GM23338 (cell line): ENCODE measurements at regions not wholly inside any gene's neighbourhood (a gene's known extent, or its start where the extent isn't known, plus 50 kb on each side); places are given as distances from the start of the nearest gene placed in this dataset.

Source experiments
- CREB1 ChIP-seq: fragments of 250-450 bp; sonication (Bioruptor Pico); IDR thresholded peaks from 2 replicates; pipeline ENCODE4 v1.5.0; 2020; ENCODE audit warnings: low read depth, mild to moderate bottlenecking, moderate library complexity
- CTCF ChIP-seq, 2 experiments: fragments of 200-600 bp in 1 of 2; sonication (generic) in 1 of 2; conservative IDR thresholded peaks; 2 replicates each; pipeline versions ENCODE4 v1.5.1 to v1.6.1; 2016 to 2017; ENCODE audit warnings: antibody characterized with exemption in 2 of 2, low read depth in 2 of 2, mild to moderate bottlenecking in 2 of 2, moderate library complexity in 1 of 2
- EZH2 ChIP-seq: fragments of 200-600 bp; sonication (generic); IDR thresholded peaks from one replicate; pipeline ENCODE4 v1.8.0; 2017; ENCODE audit warnings: antibody characterized with exemption, mild to moderate bottlenecking, low read depth; ENCODE audit not compliant: unreplicated experiment
- EZH2phosphoT487 ChIP-seq: fragments of 200-600 bp; sonication (generic); IDR thresholded peaks from one replicate; pipeline ENCODE4 v1.8.1; 2018; ENCODE audit warnings: antibody characterized with exemption; ENCODE audit not compliant: unreplicated experiment
- JUNB ChIP-seq: IDR thresholded peaks from one replicate; pipeline ENCODE4 v1.6.1; 2016; ENCODE audit warnings: antibody characterized with exemption; ENCODE audit not compliant: unreplicated experiment
- POLR2AphosphoS5 ChIP-seq: IDR thresholded peaks from 2 replicates; pipeline ENCODE4 v1.6.1; 2016; ENCODE audit warnings: antibody characterized with exemption, low read depth
- REST ChIP-seq: IDR thresholded peaks from one replicate; pipeline ENCODE4 v1.6.1; 2018; ENCODE audit warnings: antibody characterized with exemption; ENCODE audit not compliant: unreplicated experiment

GRCh38 chr15:61483599-61483998 lies 254.5 kb upstream of the RORA start:
- TF ChIP-seq CTCF (conservative IDR thresholded peaks at IDR 0.05; ENCODE audit: low read depth in 2 of 2) = peak in 1 of 2 experiments; percentile 13; a peak in 1 of 4 replicates
- no peak for TF ChIP-seq POLR2AphosphoS5
- TF ChIP-seq EZH2 = no peak
- TF ChIP-seq JUNB = no peak
- TF ChIP-seq REST = no peak
- TF ChIP-seq EZH2phosphoT487 = no peak
- no peak for TF ChIP-seq CREB1 (CRISPR knock-in tag)
